ENCODE measurements at regions not wholly inside any gene's neighbourhood (a gene's known extent, or its start where the extent isn't known, plus 50 kb on each side); places are given as distances from the start of the nearest gene placed in this dataset.

DNA sequence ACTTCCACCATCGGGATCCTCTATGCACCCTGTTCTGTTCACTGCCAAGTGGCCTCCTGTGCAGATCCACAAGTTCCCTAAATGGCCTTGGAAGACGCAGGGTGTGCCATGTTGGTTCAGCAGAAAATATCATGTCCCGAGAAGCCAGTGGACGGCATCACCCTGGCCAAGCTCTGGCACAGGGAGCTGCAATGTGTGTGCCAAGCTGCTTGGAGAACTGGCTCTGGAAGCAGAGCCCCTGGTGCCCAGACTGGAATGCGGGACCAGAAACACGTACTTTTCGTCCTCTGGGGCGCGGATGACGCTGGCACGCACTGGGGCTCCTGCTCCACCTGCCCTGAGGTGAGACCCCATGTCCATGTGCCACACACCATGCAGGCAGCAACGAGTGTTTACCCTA lies 124.7 kb upstream of the CARD11 start:
- TF ChIP-seq RAD21 (conservative IDR thresholded peaks at IDR 0.05 in 1 of 2, IDR thresholded peaks at IDR 0.05 in 1 of 2) (no peak), MAFK (IDR thresholded peaks at IDR 0.05; ENCODE audit: partially characterized antibody) (no peak)
- H3K4me3 ChIP-seq = no peak overlapping the region
- H3K4me1 ChIP-seq = no peaks in the 10 kb centered on the region
- no peak overlapping the region for H3K27ac ChIP-seq
- no peak overlapping the region for H3K4me2 ChIP-seq
- peaks cover 6% of the 10 kb centered on the region; the same call in 2 of the 3 replicates for H3K9me3 ChIP-seq
- 53% methylated on average over 8 of the region's 12 CpGs for WGBS (ENCODE audit: missing lambda C conversion rate)
- no peak for DNase-seq (ENCODE audit: low read depth in 1 of 2, low spot score in 1 of 2)
- POLR2A ChIA-PET = no interaction called here
- FAIRE-seq = no peak
- CTCF ChIA-PET = interaction anchor here (1.0 kb wide), 1 partner anchor 303 kb away, joined by 3 read pairs; no protein-coding TSS in a partner anchor
- no peak for ATAC-seq

GRCh38 chr7:3168869-3169268 lies 125.2 kb upstream of the CARD11 start:
- ChIA-PET CTCF (interaction anchor here (1.0 to 1.2 kb wide), 2 partner anchors 13 to 304 kb away, joined by 3 read pairs; no protein-coding TSS in a partner anchor), POLR2A (no interaction called here)
- Histone ChIP-seq H3K4me2 (no peak overlapping the region), H3K4me1 (no peaks in the 10 kb centered on the region), H3K9me3 (peaks cover 6% of the 10 kb centered on the region; the same call in 2 of the 3 replicates), H3K27ac (no peak overlapping the region), H3K4me3 (no peak overlapping the region)
- FAIRE-seq = no peak
- no peak for ATAC-seq
- DNase-seq (ENCODE audit: low read depth in 1 of 2, low spot score in 1 of 2) = no peak
- 59% methylated on average over 10 of the region's 10 CpGs for WGBS (ENCODE audit: missing lambda C conversion rate)
- no peak for TF ChIP-seq EHMT2 (IDR thresholded peaks at IDR 0.05; ENCODE audit: low read depth)
- TF ChIP-seq, protein P1, sequence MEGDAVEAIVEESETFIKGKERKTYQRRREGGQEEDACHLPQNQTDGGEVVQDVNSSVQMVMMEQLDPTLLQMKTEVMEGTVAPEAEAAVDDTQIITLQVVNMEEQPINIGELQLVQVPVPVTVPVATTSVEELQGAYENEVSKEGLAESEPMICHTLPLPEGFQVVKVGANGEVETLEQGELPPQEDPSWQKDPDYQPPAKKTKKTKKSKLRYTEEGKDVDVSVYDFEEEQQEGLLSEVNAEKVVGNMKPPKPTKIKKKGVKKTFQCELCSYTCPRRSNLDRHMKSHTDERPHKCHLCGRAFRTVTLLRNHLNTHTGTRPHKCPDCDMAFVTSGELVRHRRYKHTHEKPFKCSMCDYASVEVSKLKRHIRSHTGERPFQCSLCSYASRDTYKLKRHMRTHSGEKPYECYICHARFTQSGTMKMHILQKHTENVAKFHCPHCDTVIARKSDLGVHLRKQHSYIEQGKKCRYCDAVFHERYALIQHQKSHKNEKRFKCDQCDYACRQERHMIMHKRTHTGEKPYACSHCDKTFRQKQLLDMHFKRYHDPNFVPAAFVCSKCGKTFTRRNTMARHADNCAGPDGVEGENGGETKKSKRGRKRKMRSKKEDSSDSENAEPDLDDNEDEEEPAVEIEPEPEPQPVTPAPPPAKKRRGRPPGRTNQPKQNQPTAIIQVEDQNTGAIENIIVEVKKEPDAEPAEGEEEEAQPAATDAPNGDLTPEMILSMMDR (IDR thresholded peaks at IDR 0.05) = no peak
- no peak for TF ChIP-seq PHF8 (IDR thresholded peaks at IDR 0.05; ENCODE audit: borderline replicate concordance, low read depth)
- no peak for TF ChIP-seq NPAS2 (CRISPR knock-in tag; IDR thresholded peaks at IDR 0.05; ENCODE audit: borderline replicate concordance)
- no peak for TF ChIP-seq ATOH8 (CRISPR knock-in tag; IDR thresholded peaks at IDR 0.05; ENCODE audit: low read depth)
- no peak for TF ChIP-seq NR3C1 (IDR thresholded peaks at IDR 0.05)
- TF ChIP-seq POLR2AphosphoS2 (conservative IDR thresholded peaks at IDR 0.05; ENCODE audit: low read length) = no peak
- TF ChIP-seq SREBF2 (IDR thresholded peaks at IDR 0.05) = no peak
- TF ChIP-seq, protein P2, sequence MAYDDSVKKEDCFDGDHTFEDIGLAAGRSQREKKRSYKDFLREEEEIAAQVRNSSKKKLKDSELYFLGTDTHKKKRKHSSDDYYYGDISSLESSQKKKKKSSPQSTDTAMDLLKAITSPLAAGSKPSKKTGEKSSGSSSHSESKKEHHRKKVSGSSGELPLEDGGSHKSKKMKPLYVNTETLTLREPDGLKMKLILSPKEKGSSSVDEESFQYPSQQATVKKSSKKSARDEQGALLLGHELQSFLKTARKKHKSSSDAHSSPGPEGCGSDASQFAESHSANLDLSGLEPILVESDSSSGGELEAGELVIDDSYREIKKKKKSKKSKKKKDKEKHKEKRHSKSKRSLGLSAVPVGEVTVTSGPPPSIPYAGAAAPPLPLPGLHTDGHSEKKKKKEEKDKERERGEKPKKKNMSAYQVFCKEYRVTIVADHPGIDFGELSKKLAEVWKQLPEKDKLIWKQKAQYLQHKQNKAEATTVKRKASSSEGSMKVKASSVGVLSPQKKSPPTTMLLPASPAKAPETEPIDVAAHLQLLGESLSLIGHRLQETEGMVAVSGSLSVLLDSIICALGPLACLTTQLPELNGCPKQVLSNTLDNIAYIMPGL (CRISPR knock-in tag; IDR thresholded peaks at IDR 0.05; ENCODE audit: borderline replicate concordance) = no peak

- Histone ChIP-seq H3K9me3 (peaks cover 9% of the 10 kb centered on the region; the same call in 2 of the 3 replicates), H3K27ac (no peak overlapping the region), H3K4me2 (no peak overlapping the region), H3K4me3 (no peak overlapping the region), H3K4me1 (no peaks in the 10 kb centered on the region)
- TF ChIP-seq SREBF2 (IDR thresholded peaks at IDR 0.05) (no peak), NFE2L2 (conservative IDR thresholded peaks at IDR 0.05; ENCODE audit: low read length) (no peak), PHF8 (IDR thresholded peaks at IDR 0.05; ENCODE audit: borderline replicate concordance, low read depth) (no peak), HEYL (CRISPR knock-in tag; IDR thresholded peaks at IDR 0.05) (no peak), GATA3 (IDR thresholded peaks at IDR 0.05; ENCODE audit: borderline replicate concordance) (no peak), RCOR1 (IDR thresholded peaks at IDR 0.05; ENCODE audit: low read depth, low read length) (no peak), FOSB (CRISPR knock-in tag; IDR thresholded peaks at IDR 0.05) (no peak), HES2 (IDR thresholded peaks at IDR 0.05) (no peak), SMC3 (IDR thresholded peaks at IDR 0.05) (no peak), CHD4 (IDR thresholded peaks at IDR 0.05; ENCODE audit: borderline replicate concordance) (no peak), POLR2AphosphoS2 (conservative IDR thresholded peaks at IDR 0.05; ENCODE audit: low read length) (no peak), CBX8 (IDR thresholded peaks at IDR 0.05) (no peak), JUNB (IDR thresholded peaks at IDR 0.05) (no peak), HOXB5 (CRISPR knock-in tag; IDR thresholded peaks at IDR 0.05) (no peak), CHD2 (IDR thresholded peaks at IDR 0.05; ENCODE audit: low read length, partially characterized antibody) (no peak), RFX5 (IDR thresholded peaks at IDR 0.05) (no peak), ZNF302 (CRISPR knock-in tag; IDR thresholded peaks at IDR 0.05) (no peak)
- DNase-seq (ENCODE audit: low read depth in 1 of 2, low spot score in 1 of 2) = no peak
- no peak for FAIRE-seq
- POLR2A ChIA-PET = no interaction called here
- ATAC-seq = no peak
- CTCF ChIA-PET = no interaction called here
- 57% methylated on average over 7 of the region's 7 CpGs for WGBS (ENCODE audit: missing lambda C conversion rate)
Measured at GRCh38 chr7:3172768-3173280, 128.2 kb upstream of the SDK1 start.

All from A549 (cell line).